Panc1 (cell line): ENCODE measurements at regions not wholly inside any gene's neighbourhood (a gene's known extent, or its start where the extent isn't known, plus 50 kb on each side); places are given as distances from the start of the nearest gene placed in this dataset.

Experiments
- ATAC-seq: fragments of 200-7000 bp; cut with Tn5 transposase; 2 replicates; pipeline ENCODE4 v1.9.1; 2020; ENCODE audit warnings: mild to moderate bottlenecking, moderate library complexity
- BruUV-seq: library from RNA; stranded (reverse); fragments of 400-500 nt; replicated peaks from 2 replicates; lab custom pipeline; 2021; lab: Mats Ljungman, UMichigan
- CTCF ChIA-PET: fragments of 300-600 bp; sonication (Branson Sonifier 250); formaldehyde crosslinking; loops from one replicate; lab custom pipeline; 2022; ENCODE audit warnings: antibody characterized with exemption; lab: Charles Lee
- POLR2A ChIA-PET: fragments of 300-600 bp; sonication (Branson Sonifier 250); formaldehyde crosslinking; loops from one replicate; lab custom pipeline; 2022; ENCODE audit warnings: antibody characterized with exemption; lab: Charles Lee
- DNase-seq: peaks from one replicate; pipeline ENCODE4 v3.0.0-alpha.2; 2010; ENCODE audit warnings: low read depth, low spot score
- H3K27ac ChIP-seq: 2 replicates; pipeline ENCODE4 v1.5.1; 2011; ENCODE audit warnings: mild to moderate bottlenecking, low read length, inconsistent platforms
- H3K27me3 ChIP-seq: fragments of 200-500 bp; sonication (Bioruptor generic); 2 replicates; pipeline ENCODE4 v1.6.0; 2014; ENCODE audit warnings: low read length, inconsistent platforms; ENCODE audit not compliant: control insufficient read depth, insufficient read depth
- H3K36me3 ChIP-seq: fragments of 200-500 bp; sonication (Bioruptor generic); 2 replicates; pipeline ENCODE4 v1.5.1; 2014; ENCODE audit warnings: inconsistent platforms, mild to moderate bottlenecking, low read length, moderate library complexity; ENCODE audit not compliant: control insufficient read depth, insufficient read depth
- H3K4me1 ChIP-seq: 2 replicates; pipeline ENCODE4 v1.5.1; 2011; ENCODE audit warnings: inconsistent platforms, mild to moderate bottlenecking, low read length, moderate library complexity; ENCODE audit not compliant: control insufficient read depth, insufficient read depth
- H3K4me3 ChIP-seq, 2 experiments: 2 replicates each; pipeline ENCODE4 v1.5.1; 2011 to 2012; ENCODE audit warnings: low read depth in 2 of 2, low read length in 2 of 2, mild to moderate bottlenecking in 2 of 2, inconsistent platforms in 1 of 2, moderate library complexity in 1 of 2
- H3K9me3 ChIP-seq: fragments of 200-500 bp; sonication (Bioruptor generic); 2 replicates; pipeline ENCODE4 v1.5.1; 2014; ENCODE audit warnings: low read depth, mild to moderate bottlenecking, inconsistent platforms, low read length, moderate library complexity; ENCODE audit not compliant: control insufficient read depth, insufficient read depth
- CTCF ChIP-seq: fragments of 450-650 bp; IDR thresholded peaks from 2 replicates; pipeline ENCODE4 v1.5.1; 2017; ENCODE audit warnings: mild to moderate bottlenecking
- POLR2AphosphoS5 ChIP-seq: IDR thresholded peaks from 2 replicates; pipeline ENCODE4 v1.6.1; 2012; ENCODE audit warnings: mild to moderate bottlenecking, low read depth, low read length, moderate library complexity
- SIN3A ChIP-seq: IDR thresholded peaks from 2 replicates; pipeline ENCODE4 v1.6.1; 2012; ENCODE audit warnings: low read depth, mild to moderate bottlenecking, low read length, moderate library complexity, borderline replicate concordance; ENCODE audit not compliant: insufficient read depth
- TCF7L2 ChIP-seq: IDR thresholded peaks from 2 replicates; pipeline ENCODE4 v1.6.1; 2011; ENCODE audit warnings: mild to moderate bottlenecking, low read depth, low read length, inconsistent platforms
- in situ Hi-C: cut with HindIII; loops from 2 replicates; pipeline ENCODE4 v1.10.0; 2016; ENCODE audit warnings: low sequenced_read_pairs, low pct_unique_long_range_greater_than_20kb
- intact Hi-C: fragments of 100-400 bp; cut with micrococcal nuclease; formaldehyde crosslinking; loops from one replicate; pipeline ENCODE4 v1.10.0; 2022; ENCODE audit not compliant: unreplicated experiment
- TF ChIP-seq, protein P1 (sequence below), 2 experiments: IDR thresholded peaks; 2 replicates each; pipeline ENCODE4 v1.6.1; 2011 to 2012; ENCODE audit warnings: low read depth in 2 of 2, control low read depth in 1 of 2, low read length in 1 of 2, mild to moderate bottlenecking in 1 of 2, moderate library complexity in 1 of 2; ENCODE audit not compliant: insufficient read depth in 1 of 2

GRCh38 chr1:193677874-193678273, 491.5 kb upstream of the B3GALT2 start:
- no TSS peak for BruUV-seq
- H3K4me3 ChIP-seq = no peak overlapping the region
- ATAC-seq (no peak), DNase-seq (no peak)
- TF ChIP-seq SIN3A (no peak), TCF7L2 (no peak), CTCF (no peak), POLR2AphosphoS5 (no peak)
- TF ChIP-seq, protein P1, sequence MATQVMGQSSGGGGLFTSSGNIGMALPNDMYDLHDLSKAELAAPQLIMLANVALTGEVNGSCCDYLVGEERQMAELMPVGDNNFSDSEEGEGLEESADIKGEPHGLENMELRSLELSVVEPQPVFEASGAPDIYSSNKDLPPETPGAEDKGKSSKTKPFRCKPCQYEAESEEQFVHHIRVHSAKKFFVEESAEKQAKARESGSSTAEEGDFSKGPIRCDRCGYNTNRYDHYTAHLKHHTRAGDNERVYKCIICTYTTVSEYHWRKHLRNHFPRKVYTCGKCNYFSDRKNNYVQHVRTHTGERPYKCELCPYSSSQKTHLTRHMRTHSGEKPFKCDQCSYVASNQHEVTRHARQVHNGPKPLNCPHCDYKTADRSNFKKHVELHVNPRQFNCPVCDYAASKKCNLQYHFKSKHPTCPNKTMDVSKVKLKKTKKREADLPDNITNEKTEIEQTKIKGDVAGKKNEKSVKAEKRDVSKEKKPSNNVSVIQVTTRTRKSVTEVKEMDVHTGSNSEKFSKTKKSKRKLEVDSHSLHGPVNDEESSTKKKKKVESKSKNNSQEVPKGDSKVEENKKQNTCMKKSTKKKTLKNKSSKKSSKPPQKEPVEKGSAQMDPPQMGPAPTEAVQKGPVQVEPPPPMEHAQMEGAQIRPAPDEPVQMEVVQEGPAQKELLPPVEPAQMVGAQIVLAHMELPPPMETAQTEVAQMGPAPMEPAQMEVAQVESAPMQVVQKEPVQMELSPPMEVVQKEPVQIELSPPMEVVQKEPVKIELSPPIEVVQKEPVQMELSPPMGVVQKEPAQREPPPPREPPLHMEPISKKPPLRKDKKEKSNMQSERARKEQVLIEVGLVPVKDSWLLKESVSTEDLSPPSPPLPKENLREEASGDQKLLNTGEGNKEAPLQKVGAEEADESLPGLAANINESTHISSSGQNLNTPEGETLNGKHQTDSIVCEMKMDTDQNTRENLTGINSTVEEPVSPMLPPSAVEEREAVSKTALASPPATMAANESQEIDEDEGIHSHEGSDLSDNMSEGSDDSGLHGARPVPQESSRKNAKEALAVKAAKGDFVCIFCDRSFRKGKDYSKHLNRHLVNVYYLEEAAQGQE (IDR thresholded peaks at IDR 0.05; ENCODE audit: insufficient read depth in 1 of 2, low read depth in 2 of 2, low read length in 1 of 2) = no peak
- ChIA-PET CTCF (no interaction called here), POLR2A (no interaction called here)
- H3K9me3 ChIP-seq = no peaks in the 10 kb centered on the region
- in situ Hi-C loops = no loop called here
- no peaks in the 10 kb centered on the region for H3K36me3 ChIP-seq
- H3K27ac ChIP-seq = no peak overlapping the region
- no peaks in the 10 kb centered on the region for H3K4me1 ChIP-seq
- intact Hi-C loops = no loop called here
- no peaks in the 10 kb centered on the region for H3K27me3 ChIP-seq

- Histone ChIP-seq H3K36me3 (no peaks in the 10 kb centered on the region), H3K4me3 (no peak overlapping the region), H3K27ac (no peak overlapping the region), H3K27me3 (no peaks in the 10 kb centered on the region), H3K9me3 (no peaks in the 10 kb centered on the region), H3K4me1 (no peaks in the 10 kb centered on the region)
- in situ Hi-C loops = no loop called here
- ATAC-seq = no peak
- TF ChIP-seq POLR2AphosphoS5 (no peak), SIN3A (no peak), CTCF (no peak), TCF7L2 (no peak)
- TF ChIP-seq, protein P1 (IDR thresholded peaks at IDR 0.05; ENCODE audit: insufficient read depth in 1 of 2, low read depth in 2 of 2, low read length in 1 of 2) = no peak
- POLR2A ChIA-PET = no interaction called here
- DNase-seq = no peak
- CTCF ChIA-PET = no interaction called here
- no TSS peak for BruUV-seq
- intact Hi-C loops = no loop called here
Measured at GRCh38 chr1:193676996-193677549, 490.7 kb upstream of the B3GALT2 start.
